ENCODE measurements at regions not wholly inside any gene's neighbourhood (a gene's known extent, or its start where the extent isn't known, plus 50 kb on each side); places are given as distances from the start of the nearest gene placed in this dataset.

DNA sequence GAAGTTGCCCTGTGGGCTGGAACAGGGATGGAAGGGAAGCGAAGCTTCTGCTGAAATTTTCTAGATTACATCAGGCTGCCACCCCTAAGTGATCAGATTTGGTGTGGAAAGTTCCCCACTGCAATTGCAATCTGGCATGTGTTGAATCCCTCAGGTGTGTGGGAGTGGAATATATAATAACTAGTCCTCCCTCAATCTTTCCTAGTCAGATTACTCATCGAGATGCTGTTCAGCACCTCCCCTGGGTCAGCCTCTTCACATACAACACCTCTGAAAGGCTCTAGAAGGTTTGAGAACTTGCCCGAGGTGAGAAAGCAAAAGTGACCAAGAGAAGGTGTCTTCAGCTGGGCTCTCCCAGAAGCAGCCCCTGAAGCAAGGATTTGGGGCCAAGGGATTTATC lies 336.8 kb downstream of the BCOR start:
- H3K36me3 ChIP-seq: no peaks in the 10 kb centered on the region
- H3K4me1 ChIP-seq: no peaks in the 10 kb centered on the region
- peaks cover 0 to 61% of the 10 kb centered on the region in 2 donors for H3K27me3 ChIP-seq
- TF ChIP-seq, protein P1, sequence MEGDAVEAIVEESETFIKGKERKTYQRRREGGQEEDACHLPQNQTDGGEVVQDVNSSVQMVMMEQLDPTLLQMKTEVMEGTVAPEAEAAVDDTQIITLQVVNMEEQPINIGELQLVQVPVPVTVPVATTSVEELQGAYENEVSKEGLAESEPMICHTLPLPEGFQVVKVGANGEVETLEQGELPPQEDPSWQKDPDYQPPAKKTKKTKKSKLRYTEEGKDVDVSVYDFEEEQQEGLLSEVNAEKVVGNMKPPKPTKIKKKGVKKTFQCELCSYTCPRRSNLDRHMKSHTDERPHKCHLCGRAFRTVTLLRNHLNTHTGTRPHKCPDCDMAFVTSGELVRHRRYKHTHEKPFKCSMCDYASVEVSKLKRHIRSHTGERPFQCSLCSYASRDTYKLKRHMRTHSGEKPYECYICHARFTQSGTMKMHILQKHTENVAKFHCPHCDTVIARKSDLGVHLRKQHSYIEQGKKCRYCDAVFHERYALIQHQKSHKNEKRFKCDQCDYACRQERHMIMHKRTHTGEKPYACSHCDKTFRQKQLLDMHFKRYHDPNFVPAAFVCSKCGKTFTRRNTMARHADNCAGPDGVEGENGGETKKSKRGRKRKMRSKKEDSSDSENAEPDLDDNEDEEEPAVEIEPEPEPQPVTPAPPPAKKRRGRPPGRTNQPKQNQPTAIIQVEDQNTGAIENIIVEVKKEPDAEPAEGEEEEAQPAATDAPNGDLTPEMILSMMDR (IDR thresholded peaks at IDR 0.05): no peak
- TF ChIP-seq POLR2AphosphoS5 (IDR thresholded peaks at IDR 0.05): no peak
- no peak for TF ChIP-seq POLR2A (IDR thresholded peaks at IDR 0.05)
- H3K27ac ChIP-seq: no peak overlapping the region
- H3K9me3 ChIP-seq: no peaks in the 10 kb centered on the region
- no peak overlapping the region for H3K4me3 ChIP-seq
- intact Hi-C loops (cut with DNase I; ENCODE audit: low total_unique reads): no loop called here
- DNase-seq (ENCODE audit: low spot score in 2 of 2): no peak

DNA sequence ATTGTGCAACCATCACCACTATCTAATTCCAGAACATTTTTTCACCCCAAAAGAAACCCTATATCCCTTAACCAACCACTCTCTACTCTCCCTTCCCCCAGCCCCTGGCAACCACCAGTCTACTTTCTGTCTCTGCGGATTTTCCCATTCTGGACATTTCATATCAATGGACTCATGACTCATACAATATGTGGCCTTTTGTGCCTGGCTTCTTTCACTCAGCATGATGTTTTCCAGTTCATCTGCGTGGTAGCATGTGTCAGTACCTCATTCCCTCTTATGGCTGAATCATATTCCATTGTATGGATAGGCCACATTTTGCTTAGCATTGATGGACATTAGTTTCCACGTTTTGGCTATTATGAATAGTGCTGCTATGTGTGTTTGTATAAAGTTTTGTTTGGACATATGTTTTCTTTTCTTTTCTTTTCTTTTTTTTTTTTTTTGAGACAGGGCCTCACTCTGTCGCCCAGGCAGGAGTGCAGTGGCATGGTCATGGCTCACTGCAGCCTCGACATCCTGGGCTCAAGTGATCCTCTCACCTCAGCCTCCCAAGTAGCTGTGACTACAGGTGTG lies 335.4 kb downstream of the BCOR start:
- Histone ChIP-seq H3K4me1 (no peaks in the 10 kb centered on the region), H3K36me3 (no peaks in the 10 kb centered on the region), H3K27me3 (peaks cover 0 to 50% of the 10 kb centered on the region in 2 donors), H3K27ac (no peak overlapping the region), H3K9me3 (no peaks in the 10 kb centered on the region), H3K4me3 (no peak overlapping the region)
- no peak for DNase-seq (ENCODE audit: low spot score in 2 of 2)
- TF ChIP-seq, protein P1 (IDR thresholded peaks at IDR 0.05): no peak
- TF ChIP-seq POLR2A (IDR thresholded peaks at IDR 0.05) (no peak), POLR2AphosphoS5 (IDR thresholded peaks at IDR 0.05) (no peak)
- intact Hi-C loops (cut with DNase I; ENCODE audit: low total_unique reads): no loop called here

DNA sequence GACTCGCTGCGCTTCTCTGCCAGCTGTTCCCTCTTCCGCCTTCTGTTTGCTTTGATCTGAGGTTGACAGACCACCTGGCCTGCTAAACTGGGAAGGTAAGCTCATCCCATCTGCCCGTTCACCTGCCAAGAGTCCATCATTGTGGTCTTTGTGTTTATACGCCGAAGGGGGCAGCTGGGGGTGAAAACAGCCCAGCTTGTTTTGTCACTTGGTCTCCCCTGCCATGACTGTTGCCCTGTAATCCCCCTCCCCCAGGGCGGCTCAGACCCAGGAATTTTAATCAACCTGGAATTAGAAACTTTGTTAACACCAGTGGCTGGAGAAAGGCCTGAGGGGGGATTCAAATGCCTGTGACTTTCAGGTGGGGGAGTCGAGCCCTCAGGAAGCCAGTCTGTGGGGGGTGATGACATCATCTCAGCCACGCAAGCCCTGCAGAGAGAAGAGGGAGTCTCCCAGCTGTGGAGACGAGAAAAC lies 333.3 kb downstream of the BCOR start:
- DNase-seq (ENCODE audit: low spot score in 2 of 2): no peak
- no peaks in the 10 kb centered on the region for H3K9me3 ChIP-seq
- no peaks in the 10 kb centered on the region for H3K4me1 ChIP-seq
- TF ChIP-seq, protein P1 (IDR thresholded peaks at IDR 0.05): no peak
- no peak for TF ChIP-seq POLR2AphosphoS5 (IDR thresholded peaks at IDR 0.05)
- TF ChIP-seq POLR2A (IDR thresholded peaks at IDR 0.05): no peak
- no peak overlapping the region for H3K27ac ChIP-seq
- H3K4me3 ChIP-seq: no peak overlapping the region
- no peaks in the 10 kb centered on the region for H3K36me3 ChIP-seq
- intact Hi-C loops (cut with DNase I; ENCODE audit: low total_unique reads): no loop called here
- peaks cover 0 to 47% of the 10 kb centered on the region in 2 donors for H3K27me3 ChIP-seq

DNA sequence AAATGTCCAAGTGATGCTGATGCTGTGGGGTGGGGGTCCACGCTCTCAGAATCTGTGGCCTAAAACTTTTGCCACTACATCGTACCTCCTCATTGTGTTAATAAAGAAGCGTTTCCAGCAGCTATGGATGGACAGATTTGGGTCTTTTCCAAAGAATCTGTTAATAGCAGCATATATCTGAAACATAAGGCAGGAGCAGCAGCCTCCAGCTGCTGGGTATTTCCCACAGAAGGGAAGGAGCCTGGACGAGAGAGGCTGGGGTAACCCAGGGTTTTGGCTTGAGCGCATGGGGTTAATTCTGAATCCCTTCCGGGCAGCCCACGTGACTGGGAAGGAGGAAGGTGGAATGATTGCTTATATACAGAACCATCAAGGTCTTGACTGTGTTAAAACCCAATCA lies 332.4 kb downstream of the BCOR start:
- no peaks in the 10 kb centered on the region for H3K9me3 ChIP-seq
- no peak for DNase-seq (ENCODE audit: low spot score in 2 of 2)
- intact Hi-C loops (cut with DNase I; ENCODE audit: low total_unique reads): no loop called here
- H3K4me3 ChIP-seq: no peak overlapping the region
- no peaks in the 10 kb centered on the region for H3K36me3 ChIP-seq
- no peaks in the 10 kb centered on the region for H3K4me1 ChIP-seq
- TF ChIP-seq, protein P1 (IDR thresholded peaks at IDR 0.05): no peak
- no peak for TF ChIP-seq POLR2AphosphoS5 (IDR thresholded peaks at IDR 0.05)
- no peak for TF ChIP-seq POLR2A (IDR thresholded peaks at IDR 0.05)
- no peak overlapping the region for H3K27ac ChIP-seq
- H3K27me3 ChIP-seq: peaks cover 0 to 47% of the 10 kb centered on the region in 2 donors

DNA sequence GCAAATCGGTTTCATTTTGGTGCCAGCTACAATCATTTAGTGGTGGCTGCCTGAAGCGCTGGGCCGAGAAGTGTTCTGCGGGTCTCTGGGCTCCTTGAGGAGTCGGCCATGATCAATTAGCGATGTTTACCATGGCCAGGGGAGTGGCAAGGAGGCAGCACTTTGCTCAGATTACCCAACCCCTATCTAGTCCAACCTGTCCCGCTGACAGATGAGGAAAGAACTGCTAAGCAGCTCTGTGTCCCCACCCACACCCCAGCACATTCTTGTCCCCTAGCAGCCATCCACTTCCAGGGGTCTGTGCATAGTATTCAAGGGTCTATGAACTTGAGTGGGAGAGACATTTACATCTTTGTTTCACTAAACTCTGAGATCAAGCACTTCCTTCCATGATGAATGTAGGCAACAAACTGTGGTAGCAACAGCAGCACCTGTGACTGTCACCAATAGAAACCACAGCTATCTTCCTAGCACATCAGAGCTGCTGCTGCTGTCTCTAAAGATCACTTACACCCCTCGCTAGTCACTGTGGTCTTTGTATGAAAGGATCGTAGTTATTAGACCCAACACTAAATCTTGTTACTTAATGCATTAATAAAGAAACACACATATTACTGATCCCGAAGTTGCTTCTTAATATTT lies 331.6 kb downstream of the BCOR start:
- no peak overlapping the region for H3K4me3 ChIP-seq
- no peaks in the 10 kb centered on the region for H3K36me3 ChIP-seq
- DNase-seq (ENCODE audit: low spot score in 2 of 2): no peak
- H3K27ac ChIP-seq: no peak overlapping the region
- intact Hi-C loops (cut with DNase I; ENCODE audit: low total_unique reads): no loop called here
- H3K4me1 ChIP-seq: no peaks in the 10 kb centered on the region
- TF ChIP-seq POLR2AphosphoS5 (IDR thresholded peaks at IDR 0.05): no peak
- TF ChIP-seq, protein P1 (IDR thresholded peaks at IDR 0.05): no peak
- no peak for TF ChIP-seq POLR2A (IDR thresholded peaks at IDR 0.05)
- peaks cover 0 to 47% of the 10 kb centered on the region in 2 donors for H3K27me3 ChIP-seq
- H3K9me3 ChIP-seq: no peaks in the 10 kb centered on the region
